Neural cell (in vitro differentiated cells): ENCODE measurements at regions not wholly inside any gene's neighbourhood (a gene's known extent, or its start where the extent isn't known, plus 50 kb on each side); places are given as distances from the start of the nearest gene placed in this dataset.

Source experiments
- H2AFZ ChIP-seq: fragments of 200-600, 300-800 bp; sonication (generic), shearing (Covaris generic); 2 replicates; pipeline ENCODE4 v1.6.0; 2014; ENCODE audit warnings: low read depth, mild to moderate bottlenecking, antibody characterized with exemption, low read length, moderate library complexity
- H3F3A ChIP-seq: fragments of 200-600 bp; shearing (Covaris generic); 2 replicates; pipeline ENCODE4 v1.6.1; 2016; ENCODE audit warnings: mild to moderate bottlenecking, moderate library complexity, mixed read lengths, antibody characterized with exemption, low read length; ENCODE audit not compliant: insufficient read depth, poor library complexity, severe bottlenecking
- H3K27ac ChIP-seq: fragments of 200-600, 300-800 bp; sonication (generic), shearing (Covaris generic); 2 replicates; pipeline ENCODE4 v1.5.1; 2014; ENCODE audit warnings: mild to moderate bottlenecking, low read length, moderate library complexity
- H3K27me3 ChIP-seq: fragments of 300-800, 200-600 bp; sonication (generic), shearing (Covaris generic); 2 replicates; pipeline ENCODE4 v1.6.0; 2014; ENCODE audit warnings: mild to moderate bottlenecking, low read depth, low read length, moderate library complexity; ENCODE audit not compliant: insufficient read depth
- H3K36me3 ChIP-seq: fragments of 300-800, 200-600 bp; sonication (generic), shearing (Covaris generic); 2 replicates; pipeline ENCODE4 v1.5.1; 2014; ENCODE audit warnings: mild to moderate bottlenecking, antibody characterized with exemption, low read length, moderate library complexity; ENCODE audit not compliant: insufficient read depth
- H3K4me2 ChIP-seq: fragments of 300-800, 200-600 bp; sonication (generic), shearing (Covaris generic); 2 replicates; pipeline ENCODE4 v1.6.0; 2014; ENCODE audit warnings: mild to moderate bottlenecking, low read length
- H3K4me3 ChIP-seq: fragments of 300-800, 200-600 bp; sonication (generic), shearing (Covaris generic); 2 replicates; pipeline ENCODE4 v1.5.1; 2014; ENCODE audit warnings: mild to moderate bottlenecking, low read length, moderate library complexity
- H3K79me2 ChIP-seq: fragments of 200-600 bp; shearing (Covaris generic); replicated peaks from 2 replicates; pipeline ENCODE4 v1.6.0; 2014; ENCODE audit warnings: mild to moderate bottlenecking, low read length, moderate library complexity; ENCODE audit not compliant: insufficient read depth
- H3K9ac ChIP-seq: fragments of 300-800, 200-600 bp; sonication (generic), shearing (Covaris generic); 2 replicates; pipeline ENCODE4 v1.6.1; 2016; ENCODE audit warnings: mild to moderate bottlenecking, low read length, mixed read lengths
- H3K9me2 ChIP-seq: fragments of 200-600 bp; shearing (Covaris generic); 2 replicates; pipeline ENCODE4 v1.6.1; 2016; ENCODE audit warnings: mild to moderate bottlenecking, low read length, mixed read lengths; ENCODE audit not compliant: insufficient read depth
- H3K9me3 ChIP-seq: fragments of 200-600, 300-800 bp; sonication (generic), shearing (Covaris generic); 2 replicates; pipeline ENCODE4 v1.6.1; 2016; ENCODE audit warnings: mild to moderate bottlenecking, mixed run types, low read length, moderate library complexity, mixed read lengths
- H4K20me1 ChIP-seq: fragments of 200-600 bp; shearing (Covaris generic); 2 replicates; pipeline ENCODE4 v1.6.1; 2016; ENCODE audit warnings: mild to moderate bottlenecking, mixed run types; ENCODE audit not compliant: insufficient read depth
- CTCF ChIP-seq: fragments of 450-650 bp; IDR thresholded peaks from 2 replicates; pipeline ENCODE4 v1.5.1; 2014; ENCODE audit warnings: antibody characterized with exemption, mild to moderate bottlenecking, moderate library complexity; ENCODE audit not compliant: poor library complexity, severe bottlenecking
- EP300 ChIP-seq: fragments of 450-650 bp; conservative IDR thresholded peaks from 2 replicates; pipeline ENCODE4 v1.6.1; 2014; ENCODE audit warnings: antibody characterized with exemption, mild to moderate bottlenecking, moderate library complexity; ENCODE audit not compliant: poor library complexity, severe bottlenecking
- EZH2 ChIP-seq: fragments of 200-600, 300-800 bp; shearing (Covaris generic), sonication (generic); IDR thresholded peaks from 2 replicates; pipeline ENCODE4 v1.6.1; 2014; ENCODE audit warnings: antibody characterized with exemption, low read length, borderline replicate concordance, mild to moderate bottlenecking; ENCODE audit not compliant: insufficient read depth, poor library complexity, severe bottlenecking
- MXI1 ChIP-seq: fragments of 450-650 bp; conservative IDR thresholded peaks from 2 replicates; pipeline ENCODE4 v1.6.1; 2014; ENCODE audit warnings: antibody characterized with exemption, mild to moderate bottlenecking; ENCODE audit not compliant: poor library complexity, severe bottlenecking
- POLR2AphosphoS5 ChIP-seq: IDR thresholded peaks from 2 replicates; pipeline ENCODE4 v1.6.1; 2012
- RAD21 ChIP-seq: fragments of 450-650 bp; conservative IDR thresholded peaks from 2 replicates; pipeline ENCODE4 v1.6.1; 2014; ENCODE audit warnings: antibody characterized with exemption, mild to moderate bottlenecking, moderate library complexity
- REST ChIP-seq: IDR thresholded peaks from 2 replicates; pipeline ENCODE4 v1.6.1; 2012; ENCODE audit warnings: borderline replicate concordance
- SMC3 ChIP-seq: fragments of 450-650 bp; conservative IDR thresholded peaks from 2 replicates; pipeline ENCODE4 v1.6.1; 2014; ENCODE audit warnings: antibody characterized with exemption, mild to moderate bottlenecking, moderate library complexity; ENCODE audit not compliant: poor library complexity
- TAF1 ChIP-seq: IDR thresholded peaks from 2 replicates; pipeline ENCODE4 v1.6.1; 2012; ENCODE audit warnings: low read depth

GRCh38 chrX:45274576-45274975 lies 73.9 kb upstream of the DIPK2B start:
- no peak overlapping the region for H3K27ac ChIP-seq
- H4K20me1 ChIP-seq: no peaks in the 10 kb centered on the region
- no peak overlapping the region for H3K9ac ChIP-seq
- no peaks in the 10 kb centered on the region for H3F3A ChIP-seq
- H3K9me3 ChIP-seq: no peaks in the 10 kb centered on the region
- H3K79me2 ChIP-seq: no peaks in the 10 kb centered on the region
- TF ChIP-seq MXI1: no peak
- no peak for TF ChIP-seq EZH2
- TF ChIP-seq CTCF: no peak
- TF ChIP-seq REST: no peak
- TF ChIP-seq TAF1: no peak
- TF ChIP-seq EP300: no peak
- no peak for TF ChIP-seq POLR2AphosphoS5
- no peak for TF ChIP-seq SMC3
- TF ChIP-seq RAD21: no peak
- no peaks in the 10 kb centered on the region for H3K9me2 ChIP-seq
- no peaks in the 10 kb centered on the region for H3K36me3 ChIP-seq
- no peak overlapping the region for H3K4me3 ChIP-seq
- H3K27me3 ChIP-seq: no peaks in the 10 kb centered on the region
- H3K4me2 ChIP-seq: no peak overlapping the region
- no peak overlapping the region for H2AFZ ChIP-seq

GRCh38 chrX:45267007-45267406 lies 66.3 kb upstream of the DIPK2B start:
- Histone ChIP-seq H3K9me3 (no peaks in the 10 kb centered on the region), H3F3A (no peaks in the 10 kb centered on the region), H2AFZ (no peak overlapping the region), H3K4me3 (no peak overlapping the region), H4K20me1 (no peaks in the 10 kb centered on the region), H3K27ac (no peak overlapping the region), H3K27me3 (no peaks in the 10 kb centered on the region), H3K9ac (no peak overlapping the region), H3K79me2 (no peaks in the 10 kb centered on the region), H3K4me2 (no peak overlapping the region), H3K9me2 (no peaks in the 10 kb centered on the region), H3K36me3 (no peaks in the 10 kb centered on the region)
- no peak for TF ChIP-seq EP300
- no peak for TF ChIP-seq EZH2
- TF ChIP-seq SMC3: no peak
- TF ChIP-seq RAD21: no peak
- TF ChIP-seq REST: no peak
